Ramos (cell line): ENCODE measurements at regions not wholly inside any gene's neighbourhood (a gene's known extent, or its start where the extent isn't known, plus 50 kb on each side); places are given as distances from the start of the nearest gene placed in this dataset.

Source experiments
- in situ Hi-C: fragments of 300-500 bp; cut with MboI; formaldehyde crosslinking; loops from one replicate; pipeline ENCODE4 v1.14.3; 2022; ENCODE audit warnings: low sequenced_read_pairs; ENCODE audit not compliant: unreplicated experiment

DNA sequence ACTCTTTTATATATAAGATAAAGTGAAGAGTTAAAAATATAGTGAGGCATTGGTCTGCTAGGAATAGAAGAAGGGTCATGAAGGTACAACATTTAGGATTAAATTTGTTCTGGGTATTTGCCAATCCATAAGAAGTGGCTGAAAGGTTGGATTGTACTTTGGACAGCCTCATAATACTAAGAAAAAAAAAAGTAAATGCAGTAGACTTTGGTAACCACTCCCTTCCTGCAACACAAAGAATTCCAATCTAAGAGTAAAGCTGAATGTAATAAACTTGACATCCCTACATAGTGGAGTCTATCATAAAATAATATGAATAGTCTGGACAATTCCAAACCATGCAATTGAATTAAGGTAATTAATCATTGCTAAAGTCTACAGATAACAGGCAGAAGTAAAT lies 2294.4 kb downstream of the LRRC4C start:
- in situ Hi-C loops = no loop called here

DNA sequence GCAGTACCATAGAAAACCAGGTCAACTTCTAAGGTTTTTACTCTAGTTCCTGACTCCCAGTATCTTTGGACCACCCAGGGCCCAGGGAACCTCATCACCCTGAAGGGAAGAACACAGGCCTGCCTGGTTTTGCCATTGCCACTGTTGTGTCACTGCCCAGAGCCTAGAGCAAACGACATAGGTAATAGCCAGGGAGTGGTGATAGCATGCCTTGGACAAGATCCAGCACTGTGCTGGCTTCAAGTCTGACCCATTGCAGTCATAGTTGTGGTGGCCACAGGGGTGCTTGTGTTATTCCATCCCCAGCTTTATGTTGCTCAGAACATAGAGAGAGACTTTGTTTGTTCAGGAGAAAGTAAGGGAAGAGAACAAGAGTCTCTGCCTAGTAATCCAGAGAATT lies 2310.2 kb downstream of the LRRC4C start:
- in situ Hi-C loops = no loop called here

DNA sequence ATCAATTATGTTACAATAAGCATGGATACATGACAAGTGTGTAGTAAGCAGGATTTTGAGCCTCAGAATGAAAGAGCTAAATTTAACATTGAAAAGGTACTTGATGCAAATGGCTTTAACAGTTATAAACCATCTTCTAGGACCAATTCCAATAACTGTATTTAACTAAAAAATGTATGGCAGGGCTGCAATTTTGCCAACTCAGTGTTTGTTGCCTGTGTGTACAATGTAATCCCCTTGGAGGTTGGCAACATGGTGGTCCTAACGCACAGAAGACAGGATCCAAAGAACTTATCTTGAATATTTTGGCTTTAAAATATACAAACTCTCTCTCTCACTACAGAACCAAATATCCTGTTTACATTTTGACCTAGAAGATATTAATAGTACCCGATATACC lies 2314.1 kb downstream of the LRRC4C start:
- in situ Hi-C loops = no loop called here

DNA sequence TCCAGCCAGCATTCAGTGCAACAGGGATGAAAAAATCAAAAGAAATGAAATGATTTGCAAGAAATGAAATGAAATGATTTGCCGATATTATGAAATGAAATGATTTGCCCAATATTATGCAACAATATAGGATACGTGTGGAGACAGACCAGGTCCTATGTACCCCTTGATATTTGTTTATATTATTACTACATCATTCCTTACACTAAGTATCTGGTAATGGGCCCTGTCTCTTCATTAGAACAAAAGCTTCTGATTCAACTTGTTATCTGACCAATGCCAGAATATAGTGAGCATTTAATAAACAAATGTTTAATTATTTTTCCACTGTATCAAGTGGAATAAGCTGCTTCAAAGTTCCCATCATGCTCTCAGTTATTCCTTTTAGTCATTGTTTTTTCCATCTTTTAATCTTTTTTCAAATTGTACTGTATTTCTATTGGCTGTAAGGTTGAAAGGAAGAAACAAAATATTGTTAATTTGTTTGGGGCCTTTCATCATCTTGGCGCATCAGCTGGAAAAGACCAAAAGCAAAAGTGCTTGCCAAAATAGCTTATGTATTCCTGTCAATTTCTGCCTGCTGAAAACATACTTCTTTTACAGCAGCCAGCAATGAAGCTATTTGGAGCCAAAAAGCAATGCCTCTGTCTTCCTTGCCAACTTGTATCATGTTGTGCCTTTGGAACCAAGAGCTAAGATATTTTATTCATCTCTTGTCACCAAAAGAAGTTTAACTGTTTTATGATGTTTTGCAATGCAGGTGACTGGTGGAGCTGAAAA lies 2314.9 kb downstream of the LRRC4C start:
- in situ Hi-C loops = no loop called here

DNA sequence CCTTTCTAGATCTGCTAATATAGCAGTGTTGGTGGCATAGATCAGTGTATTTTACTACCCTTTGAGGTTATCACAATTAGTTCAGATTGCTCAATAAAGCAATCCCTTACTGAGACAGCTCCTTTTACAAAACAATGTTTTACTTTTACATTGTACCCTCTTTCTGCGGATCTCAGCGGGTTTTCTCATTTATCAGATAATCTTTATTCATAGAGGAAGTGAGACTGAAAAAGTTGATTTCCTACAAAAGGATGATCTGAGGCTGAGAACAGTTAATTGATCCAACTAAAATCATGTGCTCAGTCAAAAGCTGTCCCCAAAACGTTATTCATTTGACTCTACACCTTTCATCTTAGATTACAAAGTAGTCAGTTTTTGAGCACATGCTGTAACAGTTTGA lies 2319.9 kb downstream of the LRRC4C start:
- in situ Hi-C loops = no loop called here

DNA sequence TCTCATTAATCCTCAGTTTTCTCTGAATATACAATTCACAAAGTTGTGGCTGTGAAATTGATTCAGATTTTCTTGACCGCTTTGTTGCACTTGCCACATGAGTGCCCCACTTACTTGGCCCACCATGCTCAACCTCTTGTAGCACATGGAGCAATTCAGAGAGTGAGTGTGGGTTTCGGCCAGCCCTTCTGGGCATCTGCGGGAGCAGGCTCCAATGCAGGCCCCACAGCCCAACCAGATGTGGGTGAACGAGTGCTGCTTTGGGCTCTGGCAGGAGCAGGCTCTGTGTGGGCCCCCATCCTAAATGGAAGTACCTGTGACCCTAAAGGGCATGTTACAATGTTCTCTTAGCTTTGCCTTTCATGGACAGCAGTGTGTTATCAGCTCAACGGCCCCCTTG lies 2338.6 kb downstream of the LRRC4C start:
- in situ Hi-C loops = no loop called here

DNA sequence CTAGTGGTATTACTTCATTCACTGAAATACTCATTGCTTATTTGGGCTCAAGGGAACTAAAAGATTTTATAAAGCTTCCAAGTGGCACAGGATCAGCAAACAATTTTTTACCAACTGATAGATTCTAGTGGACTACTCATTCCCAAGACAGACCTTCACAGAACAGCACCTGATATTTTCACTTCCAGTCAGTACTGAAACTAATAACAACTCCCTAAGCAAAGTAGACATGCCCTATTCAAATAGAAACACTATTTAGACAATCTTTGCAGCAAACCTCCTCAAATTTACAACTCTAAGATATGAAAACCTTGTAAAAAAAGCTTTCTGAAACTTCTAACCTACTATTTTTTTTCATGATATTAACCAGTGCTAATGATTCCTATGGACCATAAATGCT lies 2345.8 kb downstream of the LRRC4C start:
- in situ Hi-C loops = no loop called here

DNA sequence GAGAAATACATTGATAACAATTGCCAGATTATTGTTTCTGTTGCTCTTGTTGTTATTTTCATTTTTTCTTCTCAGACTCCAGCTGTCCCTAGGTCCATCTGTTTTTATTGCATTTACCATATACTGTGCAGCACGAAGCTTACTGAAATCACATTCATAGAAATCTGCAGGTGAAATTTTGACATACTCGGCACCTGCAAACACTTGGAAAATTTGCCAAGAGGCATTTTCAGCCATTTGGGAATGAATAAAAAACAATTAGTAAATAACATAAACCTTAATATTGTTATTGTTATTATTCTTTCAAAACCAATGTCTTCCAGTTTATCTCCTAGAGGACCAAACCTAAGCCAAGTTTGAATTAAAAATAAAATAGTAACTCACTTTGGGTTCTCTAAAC lies 2357.2 kb downstream of the LRRC4C start:
- in situ Hi-C loops = no loop called here

DNA sequence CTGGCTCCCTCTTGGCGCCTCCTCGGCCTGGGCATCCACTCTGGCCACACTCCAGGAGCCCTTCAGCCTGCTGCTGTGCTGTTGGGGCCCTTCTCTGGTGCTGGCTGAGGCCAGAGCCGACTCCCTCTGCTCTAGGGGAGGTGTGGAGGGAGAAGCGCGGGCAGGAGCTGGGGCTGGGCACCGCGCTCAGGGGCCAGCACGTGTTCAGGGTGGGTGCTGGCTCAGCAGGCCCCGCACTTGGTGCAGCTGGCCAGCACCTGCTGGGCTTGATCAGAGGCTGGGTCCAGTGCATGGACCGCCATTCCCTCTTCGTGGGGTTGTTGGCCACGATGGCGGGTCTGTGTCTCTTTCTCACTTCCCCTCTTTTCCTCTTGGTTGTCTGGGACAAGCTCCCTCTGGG lies 2381.0 kb downstream of the LRRC4C start:
- in situ Hi-C loops = no loop called here

DNA sequence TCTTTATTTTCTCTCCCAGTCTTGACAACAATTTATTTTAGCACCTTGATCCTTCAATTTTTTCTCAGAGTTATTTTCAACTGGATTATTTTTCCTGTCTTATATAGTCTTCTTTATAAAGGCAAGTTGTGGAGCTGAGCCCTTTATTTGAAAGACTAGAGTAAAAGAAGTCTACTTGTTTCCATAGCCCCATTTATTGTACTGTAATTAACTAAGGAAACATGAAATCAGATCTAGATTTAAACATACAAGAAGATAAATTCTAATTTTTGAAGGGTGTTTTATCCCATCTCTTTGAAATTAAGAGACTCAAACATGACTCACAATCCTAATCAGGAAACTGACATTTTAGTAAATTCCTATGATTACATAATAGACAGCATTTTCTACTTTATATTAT lies 2421.8 kb downstream of the LRRC4C start:
- in situ Hi-C loops = no loop called here

DNA sequence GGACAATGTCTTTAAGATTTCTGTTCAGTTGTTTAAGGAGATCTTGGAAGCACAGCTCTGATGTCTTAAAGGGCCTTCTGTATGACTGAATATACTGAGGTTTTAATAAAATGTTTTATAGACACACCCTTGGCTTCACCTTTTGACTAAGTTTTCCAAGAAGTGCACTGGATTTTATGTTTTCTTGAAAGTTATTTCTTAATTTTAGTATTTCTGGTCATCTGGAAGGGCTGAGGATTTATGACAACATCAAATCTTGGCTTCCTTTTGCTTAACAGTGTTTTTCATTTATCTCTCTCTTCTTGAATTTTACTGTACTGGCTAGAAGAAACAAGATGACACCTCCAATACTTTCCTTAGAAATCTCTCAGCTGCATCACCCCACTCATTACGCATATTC lies 2423.4 kb downstream of the LRRC4C start:
- in situ Hi-C loops = no loop called here

DNA sequence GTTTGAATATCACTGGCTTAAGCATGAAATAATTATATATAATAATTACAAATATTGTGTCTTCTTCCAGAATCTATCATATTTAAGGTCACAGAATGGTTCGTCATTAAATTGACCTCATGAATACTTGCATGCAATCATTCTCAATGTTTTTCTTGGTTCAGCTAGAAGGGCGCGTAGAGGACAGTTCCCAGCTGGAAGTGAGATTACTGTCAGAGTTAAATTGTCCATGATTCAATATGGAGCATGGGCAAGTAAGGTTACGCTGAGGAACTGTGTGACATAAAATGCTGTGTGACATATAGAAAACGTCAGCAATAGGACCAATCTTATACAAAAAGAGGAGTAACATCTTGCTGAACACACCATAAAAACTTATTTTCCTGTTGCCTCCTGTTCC lies 2423.5 kb upstream of the RAG2 start:
- in situ Hi-C loops = no loop called here

DNA sequence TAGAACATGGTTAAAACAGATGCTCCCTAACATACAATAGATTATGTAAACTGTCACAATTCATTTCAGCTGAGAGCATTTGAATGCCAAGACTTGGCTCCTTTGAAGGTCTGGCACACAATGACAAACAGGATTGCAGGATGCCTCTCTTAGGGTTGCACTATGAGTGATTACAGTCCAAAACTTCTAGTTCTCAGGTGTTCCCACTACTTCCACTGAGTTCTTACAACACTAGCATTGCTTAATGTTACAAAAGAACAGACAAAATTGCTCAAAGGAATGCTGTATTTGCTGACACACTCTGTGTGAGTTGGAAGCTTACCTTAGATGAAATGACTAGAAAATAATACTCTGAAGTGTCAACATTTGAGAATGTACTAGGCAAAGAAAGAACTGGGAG lies 2413.8 kb upstream of the RAG2 start:
- in situ Hi-C loops = no loop called here

DNA sequence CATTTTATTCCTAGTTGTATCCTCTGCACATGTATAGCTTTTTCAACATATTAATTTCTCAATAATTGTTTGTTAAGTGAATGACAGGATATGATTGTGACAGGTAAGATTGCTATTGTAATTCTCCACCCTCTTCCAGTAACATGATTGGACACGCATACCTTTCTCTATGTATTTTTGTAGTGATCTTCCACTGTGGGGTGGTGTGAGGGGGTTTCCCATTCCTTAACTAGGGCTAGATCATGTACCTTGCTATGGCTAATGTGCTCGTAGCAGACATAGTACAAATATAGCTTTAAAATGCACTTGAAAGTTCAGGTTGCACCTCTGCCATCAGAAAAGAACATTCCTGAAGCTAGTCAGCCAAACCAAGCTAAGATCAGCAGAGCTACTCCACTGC lies 2392.8 kb upstream of the RAG2 start:
- in situ Hi-C loops = no loop called here

DNA sequence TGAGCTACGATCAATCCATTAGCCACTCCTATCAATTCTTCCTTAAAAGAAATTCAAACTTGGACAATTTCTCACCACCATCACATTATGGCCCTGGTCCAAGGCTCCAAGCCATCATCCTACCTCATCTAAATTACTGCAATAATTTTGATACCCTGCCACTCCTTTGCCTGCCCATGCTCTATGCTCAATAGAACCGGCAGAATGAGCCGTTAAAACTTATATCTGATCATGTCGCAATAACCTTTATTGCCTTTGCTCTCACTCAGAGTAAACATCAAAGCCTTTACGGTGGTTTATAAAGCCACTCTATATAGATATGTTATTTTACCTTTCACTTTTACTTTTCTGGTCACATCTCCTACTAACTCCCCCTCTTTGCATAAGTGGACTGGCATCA lies 2392.1 kb upstream of the RAG2 start:
- in situ Hi-C loops = no loop called here

DNA sequence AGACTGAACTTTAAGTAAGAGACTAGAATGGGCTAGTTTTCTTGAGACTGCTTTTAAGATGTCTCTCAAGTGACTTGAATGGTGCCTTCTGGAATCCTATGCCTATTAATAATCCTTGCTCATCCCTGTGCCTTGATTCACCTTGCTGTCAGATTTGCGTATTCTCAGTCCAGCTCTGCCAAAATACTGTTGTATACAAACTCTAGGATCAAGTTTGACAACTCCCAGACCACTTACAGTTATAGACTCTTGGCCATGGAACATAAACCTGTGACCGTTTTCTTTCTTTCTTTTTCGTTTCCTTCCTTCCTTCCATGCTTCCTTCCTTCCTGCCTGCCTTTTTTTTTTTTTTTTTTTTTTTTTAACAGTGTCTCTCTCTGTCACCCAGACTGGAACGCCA lies 2390.9 kb upstream of the RAG2 start:
- in situ Hi-C loops = no loop called here

DNA sequence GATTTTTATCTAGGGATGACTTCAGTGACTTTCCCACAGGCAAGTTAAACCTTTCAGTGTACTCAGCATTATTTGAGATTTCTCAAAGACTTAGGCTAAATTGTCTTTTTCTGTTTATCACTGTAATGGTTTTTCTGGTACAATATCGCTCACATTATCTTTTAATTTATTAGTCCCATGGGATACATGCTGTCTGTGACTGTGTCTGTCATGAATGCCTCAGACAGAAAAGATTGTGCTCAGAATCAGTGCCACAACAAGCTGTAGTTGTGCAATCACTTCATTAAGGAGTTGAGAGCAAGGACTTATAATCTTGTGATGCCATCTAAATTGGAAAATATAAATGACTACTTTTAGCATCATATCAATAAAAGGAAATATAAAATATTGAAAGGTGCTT lies 2374.2 kb upstream of the RAG2 start:
- in situ Hi-C loops = no loop called here

DNA sequence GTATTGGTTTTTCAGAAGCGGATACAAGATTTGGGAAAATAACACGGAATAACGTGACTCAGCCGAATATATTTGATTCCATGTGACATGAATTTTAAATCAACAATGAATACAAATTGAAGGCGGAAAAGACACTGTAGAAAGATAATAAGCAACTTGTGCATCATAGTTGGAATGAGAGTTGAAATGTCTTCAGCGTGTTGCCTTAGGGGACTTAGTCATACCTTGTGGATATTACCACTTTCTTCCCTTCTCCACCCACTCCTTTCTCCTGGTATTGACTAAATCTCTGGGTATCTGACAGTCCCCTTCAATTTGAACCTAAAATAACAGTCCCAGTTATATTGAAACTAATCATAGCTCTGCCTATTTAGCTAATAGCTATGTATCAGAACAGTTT lies 2373.1 kb upstream of the RAG2 start:
- in situ Hi-C loops = no loop called here

DNA sequence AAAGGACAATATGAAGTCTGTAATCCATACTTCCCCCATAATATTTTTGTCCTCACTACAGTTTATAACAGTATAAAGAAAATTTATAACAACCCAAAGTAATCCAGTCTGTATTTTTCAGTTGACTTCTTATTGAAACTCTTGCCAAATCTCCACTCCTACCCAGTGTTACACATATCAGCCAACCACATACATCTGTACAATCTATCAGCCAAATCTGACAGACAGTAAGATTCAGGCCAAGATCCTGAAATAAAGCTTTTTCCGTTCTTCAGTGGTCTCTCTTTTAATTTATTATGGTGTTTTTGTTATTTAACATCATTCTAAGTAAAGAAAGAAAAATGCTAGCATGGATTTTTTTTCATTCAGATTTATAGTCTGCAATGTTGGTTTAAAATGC lies 2370.9 kb upstream of the RAG2 start:
- in situ Hi-C loops = no loop called here

DNA sequence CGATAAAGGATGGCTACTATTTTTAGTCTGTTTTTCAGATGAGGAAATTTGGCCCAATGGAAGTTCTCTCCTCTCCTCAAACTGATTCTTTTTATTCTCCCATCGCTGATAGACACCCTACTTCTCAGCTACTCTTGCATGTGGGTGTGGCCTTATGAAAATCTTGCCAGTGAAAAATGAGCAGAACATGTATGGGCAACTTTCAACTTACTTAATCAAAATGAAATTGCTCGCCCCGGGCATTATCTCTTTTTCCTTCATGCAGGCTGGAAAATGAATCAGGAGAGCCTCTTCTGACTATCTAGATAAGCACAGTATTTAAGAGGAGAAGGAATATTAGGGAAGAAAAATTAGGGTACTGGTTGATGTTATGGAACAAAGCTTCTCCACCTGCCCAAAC lies 2354.7 kb upstream of the RAG2 start:
- in situ Hi-C loops = no loop called here

DNA sequence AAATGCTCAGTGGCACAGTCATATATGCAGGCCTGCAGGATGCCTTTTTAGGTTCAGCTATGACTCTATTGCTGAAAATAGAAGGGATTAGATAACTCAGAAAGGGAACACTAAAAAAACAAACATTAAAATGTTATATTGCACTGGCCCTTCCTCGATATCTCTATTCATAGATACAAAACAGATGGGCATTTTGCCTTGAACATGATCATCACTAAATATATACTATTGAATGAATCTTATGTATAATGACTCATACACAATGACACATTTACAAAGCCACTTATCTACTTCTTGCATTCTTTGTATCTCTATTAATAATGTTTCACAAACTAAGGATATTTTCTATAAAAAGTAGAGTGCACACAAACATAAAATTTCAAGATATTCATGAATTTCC lies 2352.8 kb upstream of the RAG2 start:
- in situ Hi-C loops = no loop called here

DNA sequence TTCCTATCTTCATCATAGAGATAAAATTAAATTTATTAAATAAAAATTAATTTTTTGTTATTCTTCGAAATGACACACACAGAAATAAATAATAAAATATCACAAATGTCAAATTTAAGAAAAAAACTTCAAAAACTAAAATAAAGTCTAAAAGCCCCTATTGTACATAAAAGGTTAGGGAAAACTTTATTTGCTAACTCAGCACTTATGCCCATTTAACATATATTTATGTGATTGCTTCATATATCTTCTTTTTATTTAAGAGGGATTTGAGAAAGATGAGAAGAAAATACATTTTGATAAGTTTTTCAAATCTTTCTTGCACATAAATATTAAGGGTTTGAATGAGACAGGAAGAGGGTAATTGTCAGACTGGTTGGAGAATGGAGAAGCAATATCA lies 2350.4 kb upstream of the RAG2 start:
- in situ Hi-C loops = no loop called here

DNA sequence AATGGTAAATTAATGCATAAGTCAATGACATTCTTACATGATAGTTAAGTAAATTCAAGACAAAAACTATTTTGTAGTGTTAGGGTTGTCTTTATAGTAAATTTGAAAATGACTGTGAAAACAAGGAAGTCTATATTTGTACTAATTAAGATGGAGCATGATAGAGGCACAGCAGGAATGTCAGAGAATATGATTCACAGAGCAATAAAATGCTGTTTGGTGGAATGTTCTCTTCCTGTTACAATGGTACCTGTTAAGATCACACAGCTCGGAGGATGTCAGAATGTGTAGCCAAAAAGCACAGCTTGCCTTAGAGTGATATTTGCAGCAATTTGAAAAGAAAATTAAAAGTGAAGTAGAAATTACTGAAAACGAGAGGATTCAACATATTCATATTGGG lies 2339.7 kb upstream of the RAG2 start:
- in situ Hi-C loops = no loop called here
